ENCODE measurements at regions not wholly inside any gene's neighbourhood (a gene's known extent, or its start where the extent isn't known, plus 50 kb on each side); places are given as distances from the start of the nearest gene placed in this dataset.

- POLR2A ChIA-PET: no interaction called here
Observed at GRCh38 chr18:55149994-55150393, 190.7 kb upstream of the CCDC68 start.

GRCh38 chr18:55147791-55148190 lies 188.5 kb upstream of the CCDC68 start:
- POLR2A ChIA-PET: no interaction called here
- DNase-seq: no peak
- no peak for ATAC-seq (replicated peaks in 1 of 4)
- Mint-ChIP-seq H3K36me3 (no peaks in the 10 kb centered on the region), H3K27me3 (peaks cover 0 to 3% of the 10 kb centered on the region in 2 donors), H3K27ac (no peak overlapping the region), H3K4me3 (no peak overlapping the region), H3K4me1 (no peaks in the 10 kb centered on the region), H3K9me3 (peaks cover 3 to 12% (median 4%) of the 10 kb centered on the region in 3 donors)
- Histone ChIP-seq H3K9me3 (no peaks in the 10 kb centered on the region), H3K27me3 (replicated peaks in 1 of 2; ENCODE audit: control insufficient read depth in 2 of 2, extremely low read depth in 1 of 2, insufficient read depth in 2 of 2, low read length in 1 of 2) (no peaks in the 10 kb centered on the region), H3K36me3 (ENCODE audit: control insufficient read depth in 2 of 2, extremely low read depth in 1 of 2, insufficient read depth in 1 of 2, low read length in 1 of 2) (no peaks in the 10 kb centered on the region), H3K4me3 (ENCODE audit: control insufficient read depth in 1 of 2, extremely low read depth in 1 of 2, low read length in 1 of 2) (no peak overlapping the region), H3K4me1 (ENCODE audit: control insufficient read depth in 1 of 2, extremely low read depth in 1 of 2, insufficient read depth in 2 of 2, low read length in 2 of 2) (no peaks in the 10 kb centered on the region), H3K27ac (ENCODE audit: low read length) (no peak overlapping the region)
- CTCF ChIA-PET: no interaction called here
- no CpG with 5 or more reads among the region's 3 CpGs for WGBS (ENCODE audit: insufficient coverage)

More at GRCh38 chr18:55149994-55150393, 190.7 kb upstream of the CCDC68 start:
- Mint-ChIP-seq H3K27ac (no peak overlapping the region), H3K4me1 (no peaks in the 10 kb centered on the region), H3K36me3 (no peaks in the 10 kb centered on the region), H3K9me3 (peaks cover 0 to 3% (median 0%) of the 10 kb centered on the region in 3 donors), H3K4me3 (no peak overlapping the region), H3K27me3 (peaks cover 0 to 3% of the 10 kb centered on the region in 2 donors)
- ATAC-seq (replicated peaks in 1 of 4) (no peak), DNase-seq (no peak)
- CTCF ChIA-PET: no interaction called here
- Histone ChIP-seq H3K27me3 (replicated peaks in 1 of 2; ENCODE audit: control insufficient read depth in 2 of 2, extremely low read depth in 1 of 2, insufficient read depth in 2 of 2, low read length in 1 of 2) (no peaks in the 10 kb centered on the region), H3K27ac (ENCODE audit: low read length) (no peak overlapping the region), H3K4me3 (ENCODE audit: control insufficient read depth in 1 of 2, extremely low read depth in 1 of 2, low read length in 1 of 2) (no peak overlapping the region), H3K4me1 (ENCODE audit: control insufficient read depth in 1 of 2, extremely low read depth in 1 of 2, insufficient read depth in 2 of 2, low read length in 2 of 2) (no peaks in the 10 kb centered on the region), H3K36me3 (ENCODE audit: control insufficient read depth in 2 of 2, extremely low read depth in 1 of 2, insufficient read depth in 1 of 2, low read length in 1 of 2) (no peaks in the 10 kb centered on the region), H3K9me3 (no peaks in the 10 kb centered on the region)
- WGBS (ENCODE audit: insufficient coverage): 87% methylated on average over 6 of the region's 6 CpGs

- POLR2A ChIA-PET: interaction anchor here in 1 of 2 donors (0.6 kb wide), 1 partner anchor 10 kb away, joined by 3 read pairs; no protein-coding TSS in a partner anchor
- no peaks in the 10 kb centered on the region for H3K4me1 ChIP-seq (ENCODE audit: control insufficient read depth in 1 of 2, extremely low read depth in 1 of 2, insufficient read depth in 2 of 2, low read length in 2 of 2)
- no peaks in the 10 kb centered on the region for H3K36me3 Mint-ChIP-seq
- H3K36me3 ChIP-seq (ENCODE audit: control insufficient read depth in 2 of 2, extremely low read depth in 1 of 2, insufficient read depth in 1 of 2, low read length in 1 of 2): no peaks in the 10 kb centered on the region
- H3K27ac Mint-ChIP-seq: no peak overlapping the region
- no peaks in the 10 kb centered on the region for H3K4me1 Mint-ChIP-seq
- no peak overlapping the region for H3K4me3 ChIP-seq (ENCODE audit: control insufficient read depth in 1 of 2, extremely low read depth in 1 of 2, low read length in 1 of 2)
- H3K27me3 ChIP-seq (replicated peaks in 1 of 2; ENCODE audit: control insufficient read depth in 2 of 2, extremely low read depth in 1 of 2, insufficient read depth in 2 of 2, low read length in 1 of 2): no peaks in the 10 kb centered on the region
- H3K27ac ChIP-seq (ENCODE audit: low read length): no peak overlapping the region
- no peak overlapping the region for H3K4me3 Mint-ChIP-seq
- H3K27me3 Mint-ChIP-seq: peaks cover 0 to under 1% of the 10 kb centered on the region in 2 donors
- DNase-seq (no peak), ATAC-seq (replicated peaks in 1 of 4) (no peak)
- CTCF ChIA-PET: no interaction called here
- no CpG with 5 or more reads among the region's 2 CpGs for WGBS (ENCODE audit: insufficient coverage)
- no peaks in the 10 kb centered on the region for H3K9me3 ChIP-seq
- peaks cover 4 to 12% (median 5%) of the 10 kb centered on the region in 3 donors for H3K9me3 Mint-ChIP-seq
Observed at GRCh38 chr18:55144193-55144930, 185.1 kb upstream of the CCDC68 start.

GRCh38 chr18:55142410-55142809 lies 183.1 kb upstream of the CCDC68 start:
- no peak overlapping the region for H3K4me3 ChIP-seq (ENCODE audit: control insufficient read depth in 1 of 2, extremely low read depth in 1 of 2, low read length in 1 of 2)
- ChIA-PET POLR2A (no interaction called here), CTCF (no interaction called here)
- WGBS (ENCODE audit: insufficient coverage): 76% methylated on average over 4 of the region's 6 CpGs
- H3K27me3 ChIP-seq (replicated peaks in 1 of 2; ENCODE audit: control insufficient read depth in 2 of 2, extremely low read depth in 1 of 2, insufficient read depth in 2 of 2, low read length in 1 of 2): no peaks in the 10 kb centered on the region
- no peaks in the 10 kb centered on the region for H3K9me3 ChIP-seq
- no peaks in the 10 kb centered on the region for H3K36me3 Mint-ChIP-seq
- H3K9me3 Mint-ChIP-seq: peaks cover 4 to 12% (median 5%) of the 10 kb centered on the region in 3 donors
- no peak overlapping the region for H3K27ac ChIP-seq (ENCODE audit: low read length)
- no peak for DNase-seq
- no peaks in the 10 kb centered on the region for H3K27me3 Mint-ChIP-seq
- H3K27ac Mint-ChIP-seq: no peak overlapping the region
- no peaks in the 10 kb centered on the region for H3K36me3 ChIP-seq (ENCODE audit: control insufficient read depth in 2 of 2, extremely low read depth in 1 of 2, insufficient read depth in 1 of 2, low read length in 1 of 2)
- no peak overlapping the region for H3K4me3 Mint-ChIP-seq
- no peaks in the 10 kb centered on the region for H3K4me1 Mint-ChIP-seq
- no peaks in the 10 kb centered on the region for H3K4me1 ChIP-seq (ENCODE audit: control insufficient read depth in 1 of 2, extremely low read depth in 1 of 2, insufficient read depth in 2 of 2, low read length in 2 of 2)
- no peak for ATAC-seq (replicated peaks in 1 of 4)

- Mint-ChIP-seq H3K36me3 (no peaks in the 10 kb centered on the region), H3K4me1 (no peaks in the 10 kb centered on the region), H3K27me3 (no peaks in the 10 kb centered on the region), H3K4me3 (no peak overlapping the region), H3K27ac (no peak overlapping the region), H3K9me3 (peaks cover 4 to 12% (median 4%) of the 10 kb centered on the region in 3 donors)
- no peak overlapping the region for H3K27ac ChIP-seq (ENCODE audit: low read length)
- H3K4me3 ChIP-seq (ENCODE audit: control insufficient read depth in 1 of 2, extremely low read depth in 1 of 2, low read length in 1 of 2): no peak overlapping the region
- H3K4me1 ChIP-seq (ENCODE audit: control insufficient read depth in 1 of 2, extremely low read depth in 1 of 2, insufficient read depth in 2 of 2, low read length in 2 of 2): no peaks in the 10 kb centered on the region
- no peaks in the 10 kb centered on the region for H3K27me3 ChIP-seq (replicated peaks in 1 of 2; ENCODE audit: control insufficient read depth in 2 of 2, extremely low read depth in 1 of 2, insufficient read depth in 2 of 2, low read length in 1 of 2)
- ChIA-PET POLR2A (no interaction called here), CTCF (no interaction called here)
- ATAC-seq (replicated peaks in 1 of 4): no peak
- H3K36me3 ChIP-seq (ENCODE audit: control insufficient read depth in 2 of 2, extremely low read depth in 1 of 2, insufficient read depth in 1 of 2, low read length in 1 of 2): no peaks in the 10 kb centered on the region
- DNase-seq: no peak
- 87% methylated on average over 2 of the region's 4 CpGs for WGBS (ENCODE audit: insufficient coverage)
- no peaks in the 10 kb centered on the region for H3K9me3 ChIP-seq
Observed at GRCh38 chr18:55141318-55141717, 182.1 kb upstream of the CCDC68 start.

GRCh38 chr18:55139836-55140235 lies 180.6 kb upstream of the CCDC68 start:
- Histone ChIP-seq H3K36me3 (ENCODE audit: control insufficient read depth in 2 of 2, extremely low read depth in 1 of 2, insufficient read depth in 1 of 2, low read length in 1 of 2) (no peaks in the 10 kb centered on the region), H3K27me3 (replicated peaks in 1 of 2; ENCODE audit: control insufficient read depth in 2 of 2, extremely low read depth in 1 of 2, insufficient read depth in 2 of 2, low read length in 1 of 2) (no peaks in the 10 kb centered on the region), H3K27ac (ENCODE audit: low read length) (no peak overlapping the region), H3K9me3 (no peaks in the 10 kb centered on the region), H3K4me1 (ENCODE audit: control insufficient read depth in 1 of 2, extremely low read depth in 1 of 2, insufficient read depth in 2 of 2, low read length in 2 of 2) (no peaks in the 10 kb centered on the region), H3K4me3 (ENCODE audit: control insufficient read depth in 1 of 2, extremely low read depth in 1 of 2, low read length in 1 of 2) (no peak overlapping the region)
- WGBS (ENCODE audit: insufficient coverage): no CpG with 5 or more reads among the region's 4 CpGs
- ATAC-seq (replicated peaks in 1 of 4): no peak
- H3K27ac Mint-ChIP-seq: no peak overlapping the region
- no peaks in the 10 kb centered on the region for H3K27me3 Mint-ChIP-seq
- no peaks in the 10 kb centered on the region for H3K36me3 Mint-ChIP-seq
- ChIA-PET POLR2A (no interaction called here), CTCF (no interaction called here)
- no peak overlapping the region for H3K4me3 Mint-ChIP-seq
- no peak for DNase-seq
- no peaks in the 10 kb centered on the region for H3K4me1 Mint-ChIP-seq
- H3K9me3 Mint-ChIP-seq: peaks cover 2 to 12% (median 6%) of the 10 kb centered on the region in 3 donors

- H3K36me3 ChIP-seq (ENCODE audit: control insufficient read depth in 2 of 2, extremely low read depth in 1 of 2, insufficient read depth in 1 of 2, low read length in 1 of 2): no peaks in the 10 kb centered on the region
- ATAC-seq (replicated peaks in 1 of 4): no peak
- no peak for DNase-seq
- Mint-ChIP-seq H3K27ac (no peak overlapping the region), H3K27me3 (no peaks in the 10 kb centered on the region), H3K4me3 (no peak overlapping the region), H3K9me3 (peaks cover 2 to 8% (median 7%) of the 10 kb centered on the region in 3 donors), H3K4me1 (no peaks in the 10 kb centered on the region), H3K36me3 (no peaks in the 10 kb centered on the region)
- POLR2A ChIA-PET: no interaction called here
- H3K27me3 ChIP-seq (replicated peaks in 1 of 2; ENCODE audit: control insufficient read depth in 2 of 2, extremely low read depth in 1 of 2, insufficient read depth in 2 of 2, low read length in 1 of 2): no peaks in the 10 kb centered on the region
- no peaks in the 10 kb centered on the region for H3K4me1 ChIP-seq (ENCODE audit: control insufficient read depth in 1 of 2, extremely low read depth in 1 of 2, insufficient read depth in 2 of 2, low read length in 2 of 2)
- H3K27ac ChIP-seq (ENCODE audit: low read length): no peak overlapping the region
- no peak overlapping the region for H3K4me3 ChIP-seq (ENCODE audit: control insufficient read depth in 1 of 2, extremely low read depth in 1 of 2, low read length in 1 of 2)
- CTCF ChIA-PET: no interaction called here
- no peaks in the 10 kb centered on the region for H3K9me3 ChIP-seq
Observed at GRCh38 chr18:55139307-55139706, 180.0 kb upstream of the CCDC68 start.

Data from T-cell (primary cell).